Gastroesophageal sphincter (tissue), 4 donors: ENCODE measurements at regions not wholly inside any gene's neighbourhood (a gene's known extent, or its start where the extent isn't known, plus 50 kb on each side); places are given as distances from the start of the nearest gene placed in this dataset.

Experiments
- ATAC-seq: fragments of 150-250 bp; one replicate; pipeline ENCODE4 v1.9.1; 2016; ENCODE audit warnings: mild to moderate bottlenecking, moderate library complexity
- H3K27ac ChIP-seq, 4 donors: fragments of 200-600 bp; sonication (generic) in 3 of 4; 1 replicate in 3 of 4; 2 replicates in 1 of 4; pipeline ENCODE4 v1.5.1; 2016 to 2019
- H3K27me3 ChIP-seq: fragments of 200-600 bp; sonication (generic); one replicate; pipeline ENCODE4 v1.5.1; 2019
- H3K36me3 ChIP-seq, 2 donors: fragments of 200-600 bp; sonication (generic); one replicate each; pipeline ENCODE4 v1.5.1; 2019; ENCODE audit warnings: control low read depth in 1 of 2
- H3K4me1 ChIP-seq, 3 donors: fragments of 200-600 bp; sonication (generic); 1 replicate in 2 of 3; 2 replicates in 1 of 3; pipeline ENCODE4 v1.5.1; 2016 to 2019; ENCODE audit warnings: control low read depth in 2 of 3
- H3K4me3 ChIP-seq, 2 donors: fragments of 200-600 bp; sonication (generic); one replicate each; pipeline ENCODE4 v1.5.1; 2019; ENCODE audit warnings: mild to moderate bottlenecking in 1 of 2, moderate library complexity in 1 of 2
- H3K9me3 ChIP-seq, 3 donors: fragments of 200-600 bp; sonication (generic); one replicate each; pipeline ENCODE4 v1.5.1; 2017 to 2019; ENCODE audit warnings: control low read depth in 2 of 3
- EP300 ChIP-seq: sonication (generic); formaldehyde crosslinking; IDR thresholded peaks from one replicate; pipeline ENCODE4 v1.6.1; 2017; ENCODE audit warnings: antibody characterized with exemption, mild to moderate bottlenecking
- POLR2A ChIP-seq, 2 donors: fragments of 450-650 bp; IDR thresholded peaks; one replicate each; pipeline ENCODE4 v1.6.1; 2017; ENCODE audit warnings: antibody characterized with exemption in 2 of 2, mild to moderate bottlenecking in 2 of 2, moderate library complexity in 1 of 2
- POLR2AphosphoS5 ChIP-seq: sonication (generic); formaldehyde crosslinking; IDR thresholded peaks from one replicate; pipeline ENCODE4 v1.6.1; 2017; ENCODE audit warnings: antibody characterized with exemption
- WGBS, 2 donors: methylation state at CpG; one replicate each; pipeline ENCODE4 v1.1.5; 2018; ENCODE audit warnings: low coverage in 1 of 2; 5-methylcytosine and 5-hydroxymethylcytosine counted together
- TF ChIP-seq, protein P1 (sequence below), 4 experiments: fragments of 200-600 bp in 2 of 4; fragments of 450-650 bp in 2 of 4; sonication (generic) in 1 of 4; IDR thresholded peaks; one replicate each; pipeline ENCODE4 v1.5.1; 2017 to 2019; ENCODE audit warnings: antibody characterized with exemption in 4 of 4, mild to moderate bottlenecking in 2 of 4, moderate library complexity in 2 of 4

DNA sequence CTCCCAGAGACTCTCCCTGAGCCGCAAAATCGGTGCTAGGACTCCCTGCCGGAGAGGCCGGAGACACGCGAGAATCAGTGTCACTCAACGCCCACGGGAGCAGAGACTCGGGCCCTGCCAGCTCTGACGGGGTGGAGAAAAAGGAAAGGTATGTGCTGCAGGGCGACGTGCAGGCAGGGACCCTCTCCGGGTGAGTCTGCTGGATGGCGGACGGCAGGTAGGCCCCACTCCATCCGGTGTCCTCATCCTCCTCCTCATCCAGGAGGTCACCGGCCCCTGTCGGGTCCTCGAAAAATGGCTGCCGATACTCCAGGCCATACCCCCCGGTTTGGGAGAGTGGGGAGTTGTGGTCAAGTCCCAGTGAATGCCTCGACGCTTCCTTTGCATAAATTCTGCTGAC lies 110.7 kb downstream of the PMAIP1 start:
- Histone ChIP-seq H3K27ac (no peak overlapping the region), H3K4me3 (no peak overlapping the region), H3K9me3 (no peaks in the 10 kb centered on the region), H3K27me3 (no peaks in the 10 kb centered on the region), H3K4me1 (no peaks in the 10 kb centered on the region), H3K36me3 (no peaks in the 10 kb centered on the region)
- TF ChIP-seq EP300 (no peak), POLR2AphosphoS5 (no peak)
- WGBS, 2 donors: 92 to 100% methylated on average over 2 to 5 of the region's 23 CpGs
- ATAC-seq: no peak

DNA sequence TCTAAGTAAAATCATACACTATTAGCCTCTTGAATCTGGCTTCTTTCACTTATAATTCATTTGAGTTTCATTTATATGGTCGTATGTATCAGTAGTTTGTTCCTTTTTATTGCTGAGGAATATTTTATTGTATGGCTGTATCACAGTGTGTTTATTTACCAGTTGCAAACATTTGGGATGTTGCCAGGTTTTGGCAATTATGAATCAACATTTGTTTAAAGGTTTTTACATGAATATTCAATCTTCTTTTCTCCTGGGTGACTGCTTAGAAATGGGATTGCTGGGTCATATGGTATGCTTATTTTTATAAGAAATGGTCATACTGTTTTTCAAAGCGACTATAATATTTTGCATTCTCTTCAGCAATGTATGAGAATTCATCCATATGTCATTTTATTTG lies 107.9 kb downstream of the PMAIP1 start:
- Histone ChIP-seq H3K9me3 (peaks cover 0 to 10% (median 0%) of the 10 kb centered on the region in 3 donors), H3K36me3 (no peaks in the 10 kb centered on the region), H3K4me1 (no peaks in the 10 kb centered on the region), H3K4me3 (no peak overlapping the region), H3K27me3 (no peaks in the 10 kb centered on the region), H3K27ac (no peak overlapping the region)
- no peak for ATAC-seq
- TF ChIP-seq POLR2AphosphoS5 (no peak), POLR2A (IDR thresholded peaks at IDR 0.05) (no peak), EP300 (no peak)
- TF ChIP-seq, protein P1, sequence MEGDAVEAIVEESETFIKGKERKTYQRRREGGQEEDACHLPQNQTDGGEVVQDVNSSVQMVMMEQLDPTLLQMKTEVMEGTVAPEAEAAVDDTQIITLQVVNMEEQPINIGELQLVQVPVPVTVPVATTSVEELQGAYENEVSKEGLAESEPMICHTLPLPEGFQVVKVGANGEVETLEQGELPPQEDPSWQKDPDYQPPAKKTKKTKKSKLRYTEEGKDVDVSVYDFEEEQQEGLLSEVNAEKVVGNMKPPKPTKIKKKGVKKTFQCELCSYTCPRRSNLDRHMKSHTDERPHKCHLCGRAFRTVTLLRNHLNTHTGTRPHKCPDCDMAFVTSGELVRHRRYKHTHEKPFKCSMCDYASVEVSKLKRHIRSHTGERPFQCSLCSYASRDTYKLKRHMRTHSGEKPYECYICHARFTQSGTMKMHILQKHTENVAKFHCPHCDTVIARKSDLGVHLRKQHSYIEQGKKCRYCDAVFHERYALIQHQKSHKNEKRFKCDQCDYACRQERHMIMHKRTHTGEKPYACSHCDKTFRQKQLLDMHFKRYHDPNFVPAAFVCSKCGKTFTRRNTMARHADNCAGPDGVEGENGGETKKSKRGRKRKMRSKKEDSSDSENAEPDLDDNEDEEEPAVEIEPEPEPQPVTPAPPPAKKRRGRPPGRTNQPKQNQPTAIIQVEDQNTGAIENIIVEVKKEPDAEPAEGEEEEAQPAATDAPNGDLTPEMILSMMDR (IDR thresholded peaks at IDR 0.05): no peak
- WGBS, 2 donors: 64 to 90% methylated on average over 2 of the region's 2 CpGs

DNA sequence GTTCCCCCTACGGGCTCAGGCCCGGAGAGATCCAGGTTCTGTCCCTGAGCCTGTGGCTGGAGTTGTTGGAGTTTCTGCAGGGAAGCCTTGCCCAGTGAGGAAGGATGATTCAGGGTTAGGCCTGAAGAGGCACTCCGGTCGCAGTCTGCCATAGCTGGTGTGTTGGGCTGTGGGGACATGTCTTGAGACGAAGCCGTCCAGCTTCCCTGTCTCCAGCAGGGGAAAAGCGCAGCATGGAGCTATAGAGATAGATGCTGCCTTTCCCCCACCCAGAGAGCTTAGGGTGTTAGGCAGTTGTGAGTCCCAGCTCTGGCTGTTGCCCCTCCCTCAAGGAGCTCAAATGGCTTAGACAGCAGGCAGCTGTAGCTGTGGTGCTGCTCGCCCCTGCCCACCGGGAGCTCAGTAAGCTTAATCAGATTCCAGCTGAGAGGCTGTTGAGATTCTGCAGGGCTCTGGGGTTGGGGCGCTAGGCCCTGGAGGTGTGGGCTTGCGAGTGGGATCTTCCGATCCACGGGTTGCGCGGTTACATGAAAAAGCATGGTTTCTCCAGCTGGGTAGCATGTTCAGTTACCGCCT lies 103.9 kb downstream of the PMAIP1 start:
- H3K27ac ChIP-seq: no peak overlapping the region
- no peaks in the 10 kb centered on the region for H3K4me1 ChIP-seq
- no peak for TF ChIP-seq POLR2AphosphoS5
- no peak for TF ChIP-seq POLR2A (IDR thresholded peaks at IDR 0.05)
- no peak for TF ChIP-seq EP300
- no peaks in the 10 kb centered on the region for H3K27me3 ChIP-seq
- no peaks in the 10 kb centered on the region for H3K36me3 ChIP-seq
- WGBS, 2 donors: 97 to 100% methylated on average over 1 to 6 of the region's 16 CpGs
- H3K9me3 ChIP-seq: peaks cover 0 to 18% (median 0%) of the 10 kb centered on the region in 3 donors
- H3K4me3 ChIP-seq: no peak overlapping the region
- ATAC-seq: no peak

DNA sequence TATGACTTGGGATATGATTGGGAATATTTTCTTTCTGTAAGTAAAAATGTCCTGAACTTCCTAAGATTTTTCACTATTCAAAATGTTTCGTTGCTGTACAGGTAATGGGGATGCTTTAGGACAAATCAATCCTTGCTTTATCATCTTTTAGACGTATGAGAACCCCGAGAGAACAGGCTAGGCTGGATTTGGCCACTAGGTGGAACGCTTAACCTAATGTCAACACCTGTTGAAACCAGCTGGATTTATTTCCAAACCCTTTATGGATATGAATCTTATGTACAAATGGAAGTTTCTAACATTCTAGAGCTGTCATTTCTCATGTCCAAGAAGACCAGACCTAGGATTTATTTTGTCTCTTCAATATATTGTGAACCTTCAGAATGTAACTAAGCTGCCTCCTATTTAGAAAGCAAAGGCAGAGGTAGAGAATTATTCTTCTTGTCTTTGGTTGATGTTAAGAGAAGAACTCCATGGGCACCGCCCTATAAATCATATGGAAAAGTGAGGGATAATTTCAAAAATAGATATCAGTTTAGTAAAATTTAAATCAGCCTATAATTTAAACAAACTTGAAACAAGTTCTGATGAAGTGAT lies 96.7 kb downstream of the PMAIP1 start:
- TF ChIP-seq EP300 (no peak), POLR2A (IDR thresholded peaks at IDR 0.05) (no peak)
- TF ChIP-seq, protein P1 (IDR thresholded peaks at IDR 0.05): peak; percentile 50 to 73 (median 70)
- Histone ChIP-seq H3K9me3 (no peaks in the 10 kb centered on the region), H3K4me3 (no peak overlapping the region), H3K36me3 (no peaks in the 10 kb centered on the region), H3K4me1 (peaks cover 0 to 4% (median 0%) of the 10 kb centered on the region in 3 donors), H3K27ac (no peak overlapping the region), H3K27me3 (no peaks in the 10 kb centered on the region)
- ATAC-seq: no peak
- 17 to 19% methylated on average over 5 of the region's 5 CpGs for WGBS, 2 donors

DNA sequence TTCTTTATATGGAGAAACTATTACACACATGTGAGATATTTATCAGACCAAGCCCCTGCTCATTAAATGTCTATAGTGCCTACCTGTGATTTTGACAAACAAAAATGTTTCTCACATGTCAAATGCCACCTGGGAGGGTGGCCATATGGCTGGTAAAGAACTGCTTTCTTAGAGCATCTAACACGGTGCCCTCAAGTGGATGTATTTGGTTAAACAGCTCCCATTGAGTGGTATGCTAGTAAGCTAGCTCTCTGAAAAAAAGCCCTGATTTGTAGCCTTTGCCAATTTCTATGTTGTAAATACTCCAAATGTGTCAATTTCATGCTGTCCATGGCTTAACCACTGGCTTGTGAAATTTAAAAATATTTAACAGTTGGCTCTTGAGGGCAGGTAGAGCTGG lies 94.6 kb downstream of the PMAIP1 start:
- Histone ChIP-seq H3K27ac (no peak overlapping the region), H3K27me3 (no peaks in the 10 kb centered on the region), H3K4me1 (peaks cover 0 to 4% (median 0%) of the 10 kb centered on the region in 3 donors), H3K36me3 (no peaks in the 10 kb centered on the region), H3K4me3 (no peak overlapping the region), H3K9me3 (no peaks in the 10 kb centered on the region)
- TF ChIP-seq, protein P1 (IDR thresholded peaks at IDR 0.05): no peak
- no peak for TF ChIP-seq POLR2A (IDR thresholded peaks at IDR 0.05)
- TF ChIP-seq EP300: no peak
- TF ChIP-seq POLR2AphosphoS5: no peak
- 25 to 40% methylated on average over 1 of the region's 1 CpG for WGBS, 2 donors
- no peak for ATAC-seq

DNA sequence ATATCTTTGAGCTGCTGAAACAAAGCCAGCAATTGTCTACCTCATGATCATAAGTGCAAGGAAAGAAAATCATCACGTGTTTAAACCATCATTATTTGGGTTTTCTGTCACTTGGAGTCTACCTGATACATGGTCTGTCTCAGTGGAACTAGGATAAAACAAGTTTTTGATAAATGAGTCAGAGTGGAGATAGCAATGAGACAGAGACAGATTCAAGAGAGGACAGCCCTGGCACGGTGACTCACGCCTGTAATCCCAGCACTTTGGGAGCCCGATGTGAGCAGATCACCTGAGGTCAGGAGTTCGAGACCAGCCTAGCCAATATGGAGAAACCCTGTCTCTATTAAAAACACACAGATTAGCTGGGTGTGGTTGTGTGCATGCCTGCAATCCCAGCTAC lies 93.8 kb downstream of the PMAIP1 start:
- Histone ChIP-seq H3K4me1 (peaks cover 0 to 4% (median 0%) of the 10 kb centered on the region in 3 donors), H3K9me3 (no peaks in the 10 kb centered on the region), H3K36me3 (no peaks in the 10 kb centered on the region), H3K27ac (no peak overlapping the region), H3K27me3 (no peaks in the 10 kb centered on the region), H3K4me3 (no peak overlapping the region)
- 72% methylated on average over 5 of the region's 5 CpGs; no CpG with 5 or more reads in 1 of the 2 donors for WGBS, 2 donors
- TF ChIP-seq POLR2A (IDR thresholded peaks at IDR 0.05) (no peak), EP300 (no peak), POLR2AphosphoS5 (no peak)
- TF ChIP-seq, protein P1 (IDR thresholded peaks at IDR 0.05): no peak
- ATAC-seq: no peak
